Germinal center (tissue), 1 donor: ENCODE measurements at regions not wholly inside any gene's neighbourhood (a gene's known extent, or its start where the extent isn't known, plus 50 kb on each side); places are given as distances from the start of the nearest gene placed in this dataset.
A peak's percentile ranks its signal among the peaks of the same experiment; 100 is the strongest.
"Not testable (repeated sequence)": the region's sequence is repeated elsewhere in the genome, so short reads cannot be mapped to it uniquely, and the experiment has no call there.

Source experiments
- DNase-seq: peaks from one replicate; pipeline ENCODE4 v3.0.0; 2012; ENCODE audit warnings: mixed read lengths, low spot score

DNA sequence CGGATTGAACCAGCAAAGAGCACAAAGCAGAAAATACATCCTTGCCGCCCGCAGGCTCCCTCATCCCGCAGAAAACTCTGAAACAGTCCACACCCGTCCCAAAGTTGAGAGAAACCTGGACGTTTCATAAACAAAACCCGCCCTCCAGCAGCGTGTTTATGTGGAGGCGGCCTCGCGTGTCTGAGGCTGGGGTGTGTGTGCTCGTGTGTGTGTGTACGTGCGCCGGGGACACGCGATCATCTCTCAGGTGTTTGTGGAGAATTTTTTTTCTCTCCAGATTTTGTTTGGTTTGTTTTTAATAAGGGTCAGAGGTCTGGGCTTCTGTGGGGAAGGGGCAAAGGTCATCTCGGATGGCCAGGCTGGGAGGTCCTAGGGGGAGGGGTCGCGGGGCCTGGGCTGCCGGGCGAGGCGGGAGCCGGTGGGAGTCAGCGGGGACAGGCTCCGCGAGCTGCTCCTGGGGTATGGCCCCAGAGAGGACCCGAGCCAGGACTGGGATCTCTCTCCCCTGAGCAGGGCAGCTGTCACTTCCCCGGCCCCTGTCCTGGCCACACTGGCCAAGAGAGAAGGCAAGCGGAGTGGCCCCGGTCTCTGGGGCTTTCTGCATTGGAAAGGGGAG lies 206.4 kb downstream of the C9orf50 start:
- no peak for DNase-seq

DNA sequence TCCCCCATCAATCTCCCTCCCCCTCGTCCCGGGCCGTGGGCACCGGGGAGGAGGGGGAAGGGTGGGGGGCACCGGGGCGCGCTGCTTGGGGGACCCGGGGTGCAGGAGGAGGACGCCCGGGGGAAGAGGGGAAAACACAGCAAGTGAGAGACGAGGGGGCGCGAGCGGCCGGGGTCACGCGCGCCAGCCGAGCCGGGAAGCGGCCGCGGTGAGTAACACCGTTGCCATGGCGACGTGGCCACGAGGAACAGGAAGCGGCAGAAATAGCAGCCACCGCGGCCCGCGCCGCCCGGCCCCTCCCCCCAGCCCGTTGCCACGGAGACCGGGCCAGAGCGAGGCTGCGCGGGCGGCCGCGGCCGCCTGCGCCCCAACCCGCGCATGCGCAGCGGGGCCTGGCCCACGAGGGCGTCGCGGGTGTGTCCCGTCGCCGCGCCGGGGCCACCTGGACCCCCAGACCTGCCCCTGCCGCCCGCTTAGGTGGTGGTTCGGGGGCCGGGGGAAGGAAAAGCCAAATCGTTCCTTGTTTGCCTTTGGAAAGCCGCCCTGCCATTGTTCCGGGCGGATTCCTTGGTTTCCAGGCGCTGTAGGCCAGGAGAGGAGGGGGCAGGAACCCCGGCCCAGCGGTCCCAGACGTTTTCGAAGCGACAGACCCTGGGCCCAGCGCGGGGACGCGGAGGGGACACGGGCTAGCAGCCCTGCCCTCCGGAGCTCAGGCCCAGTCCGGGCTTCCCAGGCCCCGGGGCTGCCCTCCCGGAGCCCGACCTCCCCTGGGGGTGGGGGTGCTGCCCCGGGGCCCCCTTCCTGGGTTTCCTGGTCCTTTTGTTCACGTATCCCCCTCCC lies 207.1 kb downstream of the C9orf50 start:
- DNase-seq = peak; percentile 97

DNA sequence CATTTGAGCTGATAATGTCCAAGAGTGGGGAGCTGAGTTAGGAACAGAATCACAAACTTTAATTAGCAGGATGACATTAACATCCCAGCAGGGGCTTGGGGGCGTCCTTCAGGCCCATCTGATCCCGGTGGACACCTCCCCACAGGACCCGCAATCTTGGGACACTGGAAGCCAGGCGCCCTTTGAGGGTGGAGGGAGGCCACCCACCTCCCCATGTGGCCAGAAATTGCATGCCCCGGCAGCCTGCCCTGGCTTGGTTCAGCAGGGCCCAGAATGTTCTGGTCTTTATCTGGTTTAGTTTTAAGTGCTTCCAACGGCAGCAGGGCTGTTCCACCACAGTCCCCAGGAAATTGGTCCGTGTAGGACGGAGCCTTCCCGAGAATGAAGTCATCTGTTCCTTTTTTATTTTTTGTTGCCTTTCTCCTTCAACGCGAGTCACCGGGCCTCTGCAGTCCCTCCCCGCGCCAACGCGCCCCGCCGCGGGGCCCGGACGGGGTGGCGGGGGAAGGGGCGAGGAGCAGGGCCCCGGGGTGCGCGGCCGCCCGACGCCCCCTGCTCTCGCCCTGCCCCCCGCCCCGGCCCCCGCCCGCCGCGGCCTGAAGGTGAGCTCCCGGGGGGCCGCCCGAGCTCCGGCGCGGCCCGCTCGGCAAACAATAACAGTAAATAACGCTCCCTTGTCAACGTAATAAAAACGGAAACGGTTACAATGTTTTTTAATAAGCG lies 207.9 kb downstream of the C9orf50 start:
- no peak for DNase-seq

DNA sequence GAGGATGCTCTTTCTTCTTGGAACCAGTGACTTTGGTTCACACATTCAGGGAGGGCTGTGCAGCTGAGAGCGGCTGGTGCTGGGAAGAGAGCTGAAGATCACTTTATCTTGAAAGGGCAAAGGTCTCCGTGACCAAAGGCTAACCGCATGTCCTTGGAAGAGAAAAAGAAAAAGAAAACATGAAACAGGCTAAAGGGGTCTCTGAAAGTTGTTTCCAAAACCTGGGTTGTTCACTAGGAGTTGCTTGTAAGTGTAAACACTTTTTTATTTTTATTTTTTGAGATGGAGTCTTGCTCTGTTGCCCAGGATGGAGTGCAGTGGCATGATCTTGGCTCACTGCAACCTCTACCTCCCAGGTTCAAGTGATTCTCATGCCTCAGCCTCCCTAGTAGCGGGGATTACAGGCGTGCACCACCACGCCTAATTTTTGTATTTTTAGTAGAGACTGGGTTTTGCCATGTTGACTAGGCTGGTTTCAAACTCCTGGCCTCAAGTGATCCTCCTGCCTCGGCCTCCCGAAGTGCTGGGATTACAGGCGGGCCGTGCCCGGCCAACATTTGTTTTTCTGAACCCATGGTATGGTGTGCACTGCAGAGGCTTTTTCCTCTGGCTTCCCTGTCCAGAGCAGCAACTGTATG lies 208.6 kb downstream of the C9orf50 start:
- not testable (repeated sequence) for DNase-seq

DNA sequence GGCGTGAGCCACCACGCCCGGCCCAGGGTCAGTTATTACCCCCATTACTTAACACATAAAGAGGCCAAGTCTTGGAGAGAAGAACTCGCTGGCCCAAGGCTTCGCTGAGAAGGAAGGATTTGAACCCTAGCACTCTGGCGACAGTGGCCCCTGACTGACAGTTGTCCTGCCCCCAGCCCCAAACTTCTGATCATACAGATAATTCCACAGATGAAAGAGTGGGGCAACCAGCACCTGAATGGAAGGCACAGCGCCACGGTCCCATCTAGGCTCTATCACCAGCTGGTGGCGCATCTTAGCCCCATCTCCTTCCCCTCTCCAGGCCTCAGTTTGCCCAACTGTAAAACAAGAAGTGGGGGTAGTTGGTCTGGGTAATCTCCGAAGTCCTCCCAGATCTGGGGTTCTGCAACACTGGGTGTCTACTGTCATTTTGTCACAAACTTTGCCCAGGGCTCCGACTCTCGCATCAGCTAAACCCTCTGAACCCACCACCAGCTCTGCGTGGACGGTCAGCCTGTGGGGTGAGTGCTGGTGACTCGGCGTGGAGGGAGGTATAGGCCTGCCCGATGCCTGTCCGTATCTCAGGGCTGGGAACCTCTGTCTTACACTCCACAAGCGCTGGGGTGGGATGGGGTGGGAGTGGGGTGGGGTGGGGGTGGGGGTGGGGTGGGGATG lies 209.3 kb downstream of the C9orf50 start:
- DNase-seq = no peak

DNA sequence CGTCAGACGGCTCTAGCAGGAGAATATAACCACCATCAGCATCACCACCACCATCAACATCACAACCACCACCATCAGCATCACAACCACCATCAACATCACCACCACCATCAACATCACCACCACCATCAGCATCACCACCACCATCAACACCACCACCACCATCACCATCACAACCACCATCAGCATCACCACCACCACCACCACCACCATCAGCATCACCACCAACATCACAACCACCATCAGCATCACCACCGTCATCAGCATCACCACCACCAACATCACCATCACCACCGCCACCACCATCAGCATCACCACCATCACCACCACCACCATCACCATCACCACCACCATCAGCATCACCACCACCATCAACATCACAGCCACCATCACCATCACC lies 210.7 kb downstream of the C9orf50 start:
- DNase-seq = no peak

DNA sequence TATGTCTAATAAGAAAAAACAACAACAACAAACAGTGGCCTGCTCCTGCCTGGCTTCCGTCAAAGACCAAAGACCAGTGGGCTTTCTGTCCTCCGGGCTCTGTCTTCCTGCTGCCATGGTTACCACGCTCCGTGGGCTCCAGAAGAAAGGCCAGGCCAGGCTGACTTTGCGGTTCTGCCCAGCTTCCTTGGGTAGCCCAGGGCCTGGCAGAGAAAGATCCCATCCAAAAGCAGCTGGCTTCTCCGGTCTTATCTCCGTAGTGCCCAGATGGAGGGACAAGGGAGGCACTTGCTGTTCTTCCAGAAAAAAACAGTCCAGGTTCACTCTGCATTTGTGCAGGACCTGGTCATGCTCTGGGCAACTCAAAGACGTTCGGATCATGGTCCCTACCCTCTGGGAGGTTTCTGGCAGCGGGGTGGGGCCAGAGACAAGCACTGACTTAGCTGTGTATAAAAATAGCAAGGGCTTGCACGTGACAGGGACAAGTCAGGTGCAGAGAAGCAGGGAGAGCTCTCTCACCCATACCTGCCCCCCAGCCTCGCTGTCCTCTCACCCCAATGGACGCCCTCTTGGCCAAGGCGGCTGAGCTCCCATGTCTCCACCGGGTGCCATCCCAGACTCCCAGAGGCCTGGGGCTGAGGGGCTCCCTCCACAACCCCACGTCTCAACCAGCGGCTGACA lies 212.2 kb downstream of the C9orf50 start:
- DNase-seq = no peak

DNA sequence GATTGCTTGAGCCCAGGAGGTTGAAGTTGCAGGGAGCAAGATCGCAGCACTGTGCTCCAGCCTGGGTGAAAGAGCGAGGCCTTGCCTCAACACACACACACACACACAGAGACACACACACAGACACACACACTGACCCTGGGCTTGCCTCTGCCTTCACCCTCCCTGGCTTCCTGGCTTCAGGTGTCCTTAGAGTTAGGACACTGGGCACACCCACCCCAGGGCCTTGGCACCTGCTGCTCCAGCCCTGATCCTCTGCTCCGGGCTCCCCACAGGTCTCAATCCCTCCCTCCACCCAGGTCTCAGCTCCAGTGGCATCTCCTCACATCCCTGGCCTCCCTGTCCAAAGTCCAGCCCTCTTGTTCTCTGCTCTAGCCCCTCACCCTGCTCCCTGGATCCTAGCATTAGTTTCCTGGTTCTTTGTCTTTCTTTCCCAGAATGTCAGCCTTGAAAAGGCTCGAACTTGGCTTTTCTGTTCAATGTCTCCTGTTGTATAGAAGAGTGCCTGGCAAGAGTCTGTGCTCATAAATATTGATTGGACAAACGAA lies 212.9 kb downstream of the C9orf50 start:
- DNase-seq = no peak

DNA sequence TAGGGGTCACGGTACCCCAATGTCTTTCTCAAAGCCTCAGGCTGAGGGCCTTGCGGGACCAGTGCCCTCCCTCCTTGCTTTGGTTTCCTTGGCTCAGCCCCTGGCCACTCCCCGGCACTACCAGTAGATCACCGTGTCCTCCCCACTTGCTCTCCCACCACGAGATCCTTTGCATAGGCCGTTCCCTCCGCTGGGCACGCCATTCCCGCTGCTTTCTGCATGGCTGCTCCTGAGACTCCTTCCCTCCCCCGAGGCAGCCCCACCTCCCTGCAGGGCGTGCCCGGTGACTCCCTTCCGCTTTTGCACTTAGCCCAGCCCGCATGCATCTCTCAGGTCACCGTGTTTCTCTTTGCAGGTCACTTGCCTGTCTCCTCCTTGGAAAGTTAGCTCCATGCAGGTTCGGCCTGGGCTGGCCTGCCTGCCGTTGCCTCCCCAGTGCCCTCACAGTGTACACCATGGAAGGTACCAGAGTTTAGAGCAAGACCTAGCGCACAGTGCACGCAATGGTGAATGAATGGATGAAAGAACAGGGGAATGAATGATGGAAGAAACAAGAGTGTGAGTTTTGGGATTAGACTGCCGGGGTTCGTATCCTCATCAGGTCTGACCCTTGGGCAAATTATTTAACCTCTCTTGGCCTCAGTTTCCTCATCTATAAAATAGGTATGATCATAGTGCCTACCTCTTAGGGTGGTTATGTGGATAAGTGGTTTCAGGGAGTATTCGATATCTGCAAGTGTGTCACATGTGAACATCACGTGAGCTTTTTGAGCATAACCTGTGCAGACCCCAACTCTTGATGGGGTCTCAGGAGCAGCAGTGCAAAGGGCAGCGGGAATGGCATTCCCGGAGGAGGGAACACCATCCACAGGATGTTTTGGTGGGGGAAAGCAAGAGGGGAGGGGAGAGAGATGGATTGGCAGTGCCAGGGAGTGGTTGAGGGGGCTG lies 214.3 kb downstream of the C9orf50 start:
- no peak for DNase-seq

DNA sequence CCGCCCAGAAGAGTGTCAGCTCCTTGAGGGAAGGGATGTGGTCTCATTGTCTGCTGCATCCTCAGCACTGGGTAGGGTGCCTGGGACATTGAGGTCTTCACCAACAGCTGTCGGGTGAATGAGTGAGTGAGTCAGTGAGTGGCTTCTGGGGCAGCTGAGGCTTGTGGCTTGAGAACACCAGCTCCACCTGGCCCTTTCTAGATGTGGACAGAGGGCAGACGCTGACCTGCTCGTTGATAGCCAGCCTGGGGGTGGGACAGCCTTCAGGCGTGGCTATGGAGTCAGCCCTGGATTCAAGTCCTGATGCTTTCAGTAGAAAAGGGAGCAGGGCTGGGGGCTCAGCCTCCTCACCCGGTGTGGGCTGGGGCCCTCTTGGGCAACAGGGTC lies 215.1 kb downstream of the C9orf50 start:
- no peak for DNase-seq

DNA sequence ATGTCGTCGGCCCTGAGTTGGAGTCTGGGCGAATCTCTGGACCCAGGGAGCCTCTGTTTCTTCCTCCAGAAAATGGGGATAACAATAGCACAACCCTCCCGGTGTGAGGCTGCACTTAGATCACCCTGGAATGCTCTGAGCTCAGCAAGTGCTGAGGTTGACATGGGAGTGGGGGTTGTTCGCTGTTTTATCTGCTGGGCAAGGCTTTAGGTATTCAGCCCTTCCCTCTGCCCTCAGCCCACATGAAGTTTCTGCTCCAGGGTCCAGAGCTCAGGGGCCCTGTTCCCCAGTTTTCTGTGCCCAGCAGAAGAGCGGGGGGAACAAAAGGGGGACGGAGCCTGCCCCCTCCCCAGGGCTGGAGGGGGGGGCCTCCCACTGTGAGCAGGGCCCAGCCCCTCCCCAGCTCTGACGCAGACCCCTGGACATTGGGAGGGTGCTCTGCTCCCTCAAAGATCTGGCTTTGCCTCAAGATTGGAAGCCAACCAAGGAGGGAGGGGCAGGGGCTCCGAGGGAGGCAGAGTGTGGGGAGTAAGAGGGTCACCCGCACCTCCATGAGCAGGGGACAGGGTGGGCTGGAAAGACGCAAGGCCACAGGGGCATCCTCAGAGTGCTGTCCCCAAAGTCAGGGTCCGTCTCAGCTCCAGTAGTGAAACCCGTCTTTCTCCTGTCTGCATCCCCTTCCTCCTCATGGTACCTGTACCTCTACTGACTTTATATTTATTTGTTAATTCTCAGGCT lies 215.6 kb downstream of the C9orf50 start:
- DNase-seq = no peak

DNA sequence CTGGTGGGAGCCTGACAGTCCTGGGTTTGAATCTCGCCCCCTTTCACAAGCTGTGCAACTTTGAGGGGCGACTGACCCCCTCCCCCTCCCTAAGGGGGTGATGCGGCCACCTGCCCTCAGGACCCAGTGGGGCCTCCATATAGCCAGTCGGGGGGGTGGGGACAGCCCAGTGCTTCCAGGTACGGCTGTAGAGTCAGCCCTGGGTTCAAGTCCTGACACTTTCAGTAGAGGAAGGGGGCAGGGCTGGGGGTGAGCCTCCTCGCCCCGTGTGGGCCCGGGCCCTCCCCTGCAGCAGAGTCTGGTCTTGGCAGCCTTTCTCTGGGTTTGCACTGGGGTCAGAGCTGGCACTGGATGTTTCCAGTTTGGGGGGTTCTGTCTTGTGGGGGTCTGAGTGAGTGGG lies 216.3 kb downstream of the C9orf50 start:
- DNase-seq = no peak

DNA sequence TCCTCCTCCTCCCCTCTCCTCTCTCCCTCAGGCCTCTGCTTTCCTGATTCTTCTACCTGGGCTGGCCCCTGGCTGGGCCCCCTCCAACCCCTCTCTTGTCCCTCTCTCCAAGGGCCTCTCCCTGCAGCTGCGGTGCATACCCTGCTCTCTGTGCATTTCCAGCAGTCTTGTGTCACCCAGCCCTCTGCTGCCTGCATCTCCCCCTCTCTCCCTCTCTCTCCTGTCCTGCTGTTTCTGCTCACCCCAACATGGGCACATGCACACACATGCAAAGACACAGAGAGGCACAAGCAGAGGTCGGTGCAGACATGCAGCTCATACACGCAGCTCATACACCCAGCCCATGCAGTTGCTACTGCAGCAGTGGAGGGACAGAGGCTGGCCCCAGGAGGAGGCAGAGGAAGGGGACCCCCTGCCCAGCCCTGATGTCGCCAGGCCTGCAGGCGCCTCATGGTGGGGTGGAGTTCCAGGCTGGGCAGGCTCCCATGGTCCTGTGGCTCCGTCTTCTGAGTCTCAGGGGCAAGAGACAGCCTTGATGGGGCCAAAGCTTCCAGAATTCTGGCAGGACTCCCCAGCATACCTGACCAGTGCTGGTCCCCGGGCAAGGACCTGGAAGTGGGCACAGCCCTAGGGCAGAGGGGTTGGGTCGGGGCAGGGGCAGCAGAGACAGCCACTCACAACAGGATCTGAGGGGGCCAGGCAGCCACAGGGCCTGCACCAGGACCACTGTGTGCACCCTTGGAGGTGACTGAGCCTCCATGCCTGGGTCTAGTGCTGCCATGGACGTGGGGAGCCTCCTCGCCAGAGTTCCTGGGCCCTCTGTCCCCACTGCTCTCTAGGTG lies 216.9 kb downstream of the C9orf50 start:
- DNase-seq = no peak

DNA sequence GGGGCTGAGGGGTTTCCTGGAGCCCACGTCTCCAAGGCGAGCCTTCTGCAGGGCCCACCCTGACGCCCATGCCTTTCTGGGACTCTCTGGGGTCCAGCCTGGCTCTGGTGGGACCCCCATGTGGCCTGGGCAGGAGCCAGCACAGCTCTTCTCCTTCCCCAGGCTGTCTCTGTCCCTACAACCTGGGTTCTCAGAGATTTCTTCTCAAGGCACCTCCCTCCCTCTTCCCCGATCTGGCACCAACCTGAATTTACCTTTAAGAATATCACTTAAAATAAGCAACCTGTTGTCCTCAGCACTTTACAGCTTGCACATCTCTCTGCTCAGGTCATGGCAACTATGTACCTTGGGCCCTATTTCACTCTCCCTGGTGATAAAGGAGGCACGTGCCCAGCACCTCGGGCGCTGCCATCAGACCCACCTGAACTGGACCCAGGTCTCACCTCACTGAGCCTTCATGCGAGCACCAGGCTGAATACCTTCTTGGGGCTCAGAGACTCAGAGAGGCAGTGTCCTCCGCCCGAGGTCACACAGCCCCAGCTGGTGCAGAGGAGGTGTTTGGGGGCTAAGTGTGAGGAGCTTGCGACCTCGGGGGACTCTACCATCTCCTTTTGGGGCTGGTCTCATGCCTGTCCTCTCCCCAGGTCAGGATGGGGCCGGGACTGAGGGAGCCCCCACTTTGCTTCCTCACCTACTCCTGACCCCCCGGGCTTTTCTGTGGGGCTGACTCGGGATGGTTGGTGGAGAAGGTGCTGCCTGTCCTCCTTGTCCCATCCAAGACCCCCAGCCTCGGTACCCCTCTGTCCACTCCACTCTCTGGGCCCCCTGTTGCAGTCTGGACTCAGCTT lies 217.7 kb downstream of the C9orf50 start:
- no peak for DNase-seq

DNA sequence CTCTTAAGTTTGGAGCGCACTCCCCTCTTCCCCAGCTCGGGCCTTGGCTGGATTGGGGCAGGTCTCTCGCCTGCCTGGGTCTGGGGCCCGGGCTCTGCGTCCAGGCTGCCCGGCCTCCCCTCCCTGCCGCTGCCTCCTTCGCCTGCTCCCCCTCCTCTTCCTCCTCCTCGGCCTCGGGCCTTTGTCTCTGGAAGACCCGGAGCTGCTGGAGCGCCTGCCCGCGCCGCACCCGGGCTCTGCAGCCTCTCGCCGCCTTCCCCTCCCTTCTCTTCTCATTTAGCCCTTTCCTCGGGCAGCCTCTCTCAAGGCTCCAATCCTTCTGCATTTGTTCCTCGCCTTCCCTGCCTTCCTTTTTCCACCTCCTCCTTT lies 218.5 kb downstream of the C9orf50 start:
- no peak for DNase-seq

DNA sequence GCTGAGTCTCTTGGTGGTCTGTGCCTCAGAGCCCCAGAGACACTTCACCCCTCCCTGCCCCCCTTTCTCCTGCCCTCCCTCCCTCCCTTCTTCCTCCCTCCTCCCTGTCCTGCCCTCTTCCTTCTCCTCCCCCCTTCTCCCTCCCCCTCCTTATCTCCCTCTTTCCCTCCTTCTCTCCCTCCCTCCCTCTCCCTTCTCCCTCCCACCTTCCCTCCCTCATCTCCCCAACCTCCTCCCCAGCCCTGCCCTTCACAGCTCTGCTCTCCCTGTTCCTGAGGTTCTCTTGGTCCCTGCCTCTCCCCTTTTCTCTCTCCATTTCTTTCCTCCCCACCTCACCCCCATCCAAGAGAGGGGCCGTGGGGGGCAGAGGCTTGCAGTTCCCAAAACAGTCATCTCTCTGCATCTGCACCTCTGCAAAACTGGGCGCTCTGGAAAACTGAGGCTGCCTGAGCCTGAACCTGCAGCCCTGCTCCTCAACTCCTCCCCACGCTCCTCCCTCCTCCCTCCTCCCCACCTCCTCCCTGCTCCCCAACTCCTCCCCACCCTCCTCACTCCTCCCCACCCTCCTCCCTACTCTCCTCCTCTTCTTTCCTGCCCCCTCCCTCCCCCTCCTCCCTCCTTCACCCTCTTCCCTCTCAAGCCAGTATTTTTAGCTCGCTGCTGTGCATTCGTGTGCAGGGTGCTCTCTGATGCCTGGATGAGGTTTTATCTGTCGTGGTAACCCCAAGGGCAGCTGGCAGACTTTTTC lies 219.1 kb downstream of the C9orf50 start:
- DNase-seq = no peak
